ENCODE measurements at regions not wholly inside any gene's neighbourhood (a gene's known extent, or its start where the extent isn't known, plus 50 kb on each side); places are given as distances from the start of the nearest gene placed in this dataset.

GRCh38 chr13:40215311-40215710 is 451.1 kb downstream of the FOXO1 start:
- no peak for TF ChIP-seq CTCF (IDR thresholded peaks at IDR 0.05)
- no peak for TF ChIP-seq EZH2 (IDR thresholded peaks at IDR 0.05)
